Parathyroid adenoma (tissue), 2 donors: ENCODE measurements at regions not wholly inside any gene's neighbourhood (a gene's known extent, or its start where the extent isn't known, plus 50 kb on each side); places are given as distances from the start of the nearest gene placed in this dataset.

Experiments used
- H2AFZ ChIP-seq: fragments of 300-600 bp; sonication (generic); one replicate; pipeline ENCODE4 v1.7.0; 2017; ENCODE audit warnings: antibody characterized with exemption, mild to moderate bottlenecking
- H3K27ac ChIP-seq: fragments of 300-600 bp; sonication (generic); one replicate; pipeline ENCODE4 v1.7.0; 2017
- H3K27me3 ChIP-seq: fragments of 300-600 bp; sonication (generic); one replicate; pipeline ENCODE4 v1.7.0; 2017; ENCODE audit warnings: low read length; ENCODE audit not compliant: control insufficient read depth, insufficient read depth
- H3K36me3 ChIP-seq: fragments of 300-600 bp; sonication (generic); one replicate; pipeline ENCODE4 v1.7.0; 2017; ENCODE audit warnings: low read length; ENCODE audit not compliant: control insufficient read depth, insufficient read depth
- H3K4me1 ChIP-seq: fragments of 300-600 bp; sonication (generic); one replicate; pipeline ENCODE4 v1.7.0; 2017; ENCODE audit warnings: control low read depth
- H3K4me2 ChIP-seq: fragments of 300-600 bp; sonication (generic); one replicate; pipeline ENCODE4 v1.7.0; 2017; ENCODE audit warnings: low read length
- H3K4me3 ChIP-seq: fragments of 300-600 bp; sonication (generic); one replicate; pipeline ENCODE4 v1.7.0; 2017; ENCODE audit warnings: low read depth, low read length
- H3K79me2 ChIP-seq: fragments of 300-600 bp; sonication (generic); one replicate; pipeline ENCODE4 v1.7.0; 2017; ENCODE audit warnings: control low read depth
- H3K9ac ChIP-seq: fragments of 300-600 bp; sonication (generic); one replicate; pipeline ENCODE4 v1.7.0; 2017; ENCODE audit warnings: mild to moderate bottlenecking
- H3K9me3 ChIP-seq: fragments of 300-600 bp; sonication (generic); one replicate; pipeline ENCODE4 v1.7.0; 2017; ENCODE audit warnings: low read length; ENCODE audit not compliant: control insufficient read depth
- TF ChIP-seq, protein P1 (sequence below): fragments of 300-600 bp; sonication (generic); IDR thresholded peaks from one replicate; pipeline ENCODE4 v1.7.0; 2017; ENCODE audit warnings: antibody characterized with exemption, mild to moderate bottlenecking
- donor health status: primary hyperparathyroidism.

DNA sequence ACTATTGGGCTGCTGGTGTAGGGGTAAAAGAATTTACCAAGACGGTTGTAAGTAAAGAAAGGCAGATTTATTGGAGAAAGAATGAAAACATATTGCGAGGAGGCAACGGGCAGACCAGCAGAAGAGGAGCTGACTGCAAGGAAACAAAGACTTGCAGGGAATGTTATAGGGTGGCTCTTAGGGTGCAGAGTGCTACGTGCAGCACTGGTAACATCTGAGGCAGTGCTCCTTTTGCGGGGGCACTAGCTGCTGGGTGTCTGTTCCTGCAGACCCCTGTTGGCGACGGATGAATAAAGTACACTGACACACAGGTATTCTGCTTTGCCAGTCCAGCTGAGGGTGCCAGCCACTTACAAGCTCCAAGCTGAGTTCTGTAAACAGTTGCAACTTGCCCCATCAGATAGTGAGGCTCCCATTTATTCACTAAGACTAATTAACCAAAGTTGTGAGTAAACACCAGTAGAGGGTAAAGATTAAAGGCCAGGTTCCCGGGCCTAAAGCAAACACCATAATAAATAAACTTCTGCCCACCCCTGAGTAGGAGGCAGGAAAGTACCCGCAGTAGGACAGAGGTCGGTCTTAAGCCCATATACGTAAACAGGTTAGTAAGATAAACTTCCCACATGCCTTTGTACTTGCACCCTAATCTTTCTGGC lies 140.2 kb upstream of the KCNK1 start:
- Histone ChIP-seq H3K27ac (no peak overlapping the region), H3K36me3 (no peaks in the 10 kb centered on the region), H3K9me3 (no peaks in the 10 kb centered on the region), H3K4me1 (no peaks in the 10 kb centered on the region), H3K79me2 (no peaks in the 10 kb centered on the region), H3K4me3 (no peak overlapping the region), H3K4me2 (no peak overlapping the region), H3K9ac (no peak overlapping the region), H2AFZ (no peak overlapping the region), H3K27me3 (no peaks in the 10 kb centered on the region)
- TF ChIP-seq, protein P1, sequence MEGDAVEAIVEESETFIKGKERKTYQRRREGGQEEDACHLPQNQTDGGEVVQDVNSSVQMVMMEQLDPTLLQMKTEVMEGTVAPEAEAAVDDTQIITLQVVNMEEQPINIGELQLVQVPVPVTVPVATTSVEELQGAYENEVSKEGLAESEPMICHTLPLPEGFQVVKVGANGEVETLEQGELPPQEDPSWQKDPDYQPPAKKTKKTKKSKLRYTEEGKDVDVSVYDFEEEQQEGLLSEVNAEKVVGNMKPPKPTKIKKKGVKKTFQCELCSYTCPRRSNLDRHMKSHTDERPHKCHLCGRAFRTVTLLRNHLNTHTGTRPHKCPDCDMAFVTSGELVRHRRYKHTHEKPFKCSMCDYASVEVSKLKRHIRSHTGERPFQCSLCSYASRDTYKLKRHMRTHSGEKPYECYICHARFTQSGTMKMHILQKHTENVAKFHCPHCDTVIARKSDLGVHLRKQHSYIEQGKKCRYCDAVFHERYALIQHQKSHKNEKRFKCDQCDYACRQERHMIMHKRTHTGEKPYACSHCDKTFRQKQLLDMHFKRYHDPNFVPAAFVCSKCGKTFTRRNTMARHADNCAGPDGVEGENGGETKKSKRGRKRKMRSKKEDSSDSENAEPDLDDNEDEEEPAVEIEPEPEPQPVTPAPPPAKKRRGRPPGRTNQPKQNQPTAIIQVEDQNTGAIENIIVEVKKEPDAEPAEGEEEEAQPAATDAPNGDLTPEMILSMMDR, result no peak

DNA sequence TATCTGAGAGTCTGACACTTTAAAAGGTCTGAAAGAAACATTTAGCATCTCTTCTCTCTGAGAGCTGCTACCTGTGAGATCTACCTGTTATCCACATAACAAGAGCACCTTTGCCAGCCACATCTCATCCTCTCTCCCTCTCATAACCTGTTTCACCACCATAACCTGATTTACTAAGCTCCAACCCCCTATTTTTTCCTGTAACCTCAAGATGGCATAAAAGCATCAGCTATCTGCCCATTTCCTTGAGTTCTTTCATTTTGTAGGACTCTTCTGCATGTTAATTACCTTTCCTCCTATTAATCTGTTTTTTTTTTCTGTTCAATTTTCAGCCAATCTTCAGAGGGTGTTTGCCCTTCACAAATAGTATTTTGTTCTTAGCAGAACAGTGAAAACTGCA lies 136.5 kb upstream of the KCNK1 start:
- no peaks in the 10 kb centered on the region for H3K4me1 ChIP-seq
- H3K4me2 ChIP-seq, result no peak overlapping the region
- no peaks in the 10 kb centered on the region for H3K9me3 ChIP-seq
- no peaks in the 10 kb centered on the region for H3K79me2 ChIP-seq
- TF ChIP-seq, protein P1, result no peak
- H3K9ac ChIP-seq, result no peak overlapping the region
- H3K27ac ChIP-seq, result no peak overlapping the region
- no peak overlapping the region for H2AFZ ChIP-seq
- H3K27me3 ChIP-seq, result no peaks in the 10 kb centered on the region
- no peak overlapping the region for H3K4me3 ChIP-seq
- H3K36me3 ChIP-seq, result no peaks in the 10 kb centered on the region

DNA sequence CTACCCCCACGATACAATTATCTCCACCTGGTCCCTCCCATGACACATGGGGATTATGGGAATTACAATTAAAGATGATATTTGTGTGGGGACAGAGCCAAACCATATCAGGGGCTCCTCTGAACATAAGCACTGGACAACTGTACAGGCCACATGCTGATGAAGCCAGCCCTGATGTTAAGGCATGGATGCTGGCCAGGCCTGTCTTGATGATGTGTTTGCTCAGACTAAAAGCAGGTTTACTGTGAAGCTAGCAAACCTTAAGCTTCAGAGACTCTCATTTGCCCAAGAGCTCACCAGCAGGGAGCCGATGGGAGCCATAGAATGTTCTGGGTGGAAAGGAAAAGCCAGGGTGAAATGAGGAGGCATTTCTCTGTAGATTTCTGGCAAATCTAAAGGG lies 135.3 kb upstream of the KCNK1 start:
- no peak overlapping the region for H3K4me3 ChIP-seq

GRCh38 chr1:233479110-233479890 lies 134.6 kb upstream of the KCNK1 start:
- Histone ChIP-seq H3K27ac (no peak overlapping the region), H3K4me2 (no peak overlapping the region), H3K9ac (no peak overlapping the region), H3K79me2 (no peaks in the 10 kb centered on the region), H2AFZ (no peak overlapping the region), H3K9me3 (no peaks in the 10 kb centered on the region), H3K36me3 (no peaks in the 10 kb centered on the region), H3K4me3 (no peak overlapping the region), H3K27me3 (no peaks in the 10 kb centered on the region), H3K4me1 (no peaks in the 10 kb centered on the region)
- TF ChIP-seq, protein P1, result no peak

More for the DNA sequence above, 135.3 kb upstream of the KCNK1 start:
- Histone ChIP-seq H3K9me3 (no peaks in the 10 kb centered on the region), H3K36me3 (no peaks in the 10 kb centered on the region), H3K79me2 (no peaks in the 10 kb centered on the region), H3K27ac (no peak overlapping the region), H3K9ac (no peak overlapping the region), H3K4me2 (no peak overlapping the region), H3K4me1 (no peaks in the 10 kb centered on the region), H2AFZ (no peak overlapping the region), H3K27me3 (no peaks in the 10 kb centered on the region)
- TF ChIP-seq, protein P1, result no peak
